ENCODE measurements at regions not wholly inside any gene's neighbourhood (a gene's known extent, or its start where the extent isn't known, plus 50 kb on each side); places are given as distances from the start of the nearest gene placed in this dataset.
"Not testable (repeated sequence)": the region's sequence is repeated elsewhere in the genome, so short reads cannot be mapped to it uniquely, and the experiment has no call there.

DNA sequence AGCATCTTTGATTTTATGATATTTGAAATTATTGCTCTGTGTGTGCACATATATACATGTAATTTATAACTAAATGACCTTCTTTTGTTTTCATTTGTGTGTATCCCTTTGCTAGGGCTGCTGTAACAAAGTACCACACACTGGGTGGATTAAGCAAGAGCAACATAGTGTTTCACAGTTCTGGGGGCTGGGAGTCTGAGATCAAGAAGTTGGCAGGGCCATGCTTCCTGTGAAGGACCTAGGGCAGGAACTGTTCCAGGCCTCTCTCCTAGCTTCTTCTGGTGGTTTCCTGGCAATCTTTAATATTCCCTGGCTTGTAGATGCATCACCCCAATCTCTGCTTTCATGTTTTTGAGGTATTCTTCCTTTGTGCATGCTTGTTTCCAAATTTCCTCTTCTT, 1043.9 kb downstream of the TSN start:
- H3K4me3 ChIP-seq (ENCODE audit: low read depth, low read length): no peak overlapping the region
- DNase-seq (ENCODE audit: low read depth, low spot score): no peak
- TF ChIP-seq, protein P1, sequence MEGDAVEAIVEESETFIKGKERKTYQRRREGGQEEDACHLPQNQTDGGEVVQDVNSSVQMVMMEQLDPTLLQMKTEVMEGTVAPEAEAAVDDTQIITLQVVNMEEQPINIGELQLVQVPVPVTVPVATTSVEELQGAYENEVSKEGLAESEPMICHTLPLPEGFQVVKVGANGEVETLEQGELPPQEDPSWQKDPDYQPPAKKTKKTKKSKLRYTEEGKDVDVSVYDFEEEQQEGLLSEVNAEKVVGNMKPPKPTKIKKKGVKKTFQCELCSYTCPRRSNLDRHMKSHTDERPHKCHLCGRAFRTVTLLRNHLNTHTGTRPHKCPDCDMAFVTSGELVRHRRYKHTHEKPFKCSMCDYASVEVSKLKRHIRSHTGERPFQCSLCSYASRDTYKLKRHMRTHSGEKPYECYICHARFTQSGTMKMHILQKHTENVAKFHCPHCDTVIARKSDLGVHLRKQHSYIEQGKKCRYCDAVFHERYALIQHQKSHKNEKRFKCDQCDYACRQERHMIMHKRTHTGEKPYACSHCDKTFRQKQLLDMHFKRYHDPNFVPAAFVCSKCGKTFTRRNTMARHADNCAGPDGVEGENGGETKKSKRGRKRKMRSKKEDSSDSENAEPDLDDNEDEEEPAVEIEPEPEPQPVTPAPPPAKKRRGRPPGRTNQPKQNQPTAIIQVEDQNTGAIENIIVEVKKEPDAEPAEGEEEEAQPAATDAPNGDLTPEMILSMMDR (IDR thresholded peaks at IDR 0.05; ENCODE audit: low read depth, low read length): no peak
- in situ Hi-C loops (cut with HindIII; ENCODE audit: low sequenced_read_pairs): no loop called here

DNA sequence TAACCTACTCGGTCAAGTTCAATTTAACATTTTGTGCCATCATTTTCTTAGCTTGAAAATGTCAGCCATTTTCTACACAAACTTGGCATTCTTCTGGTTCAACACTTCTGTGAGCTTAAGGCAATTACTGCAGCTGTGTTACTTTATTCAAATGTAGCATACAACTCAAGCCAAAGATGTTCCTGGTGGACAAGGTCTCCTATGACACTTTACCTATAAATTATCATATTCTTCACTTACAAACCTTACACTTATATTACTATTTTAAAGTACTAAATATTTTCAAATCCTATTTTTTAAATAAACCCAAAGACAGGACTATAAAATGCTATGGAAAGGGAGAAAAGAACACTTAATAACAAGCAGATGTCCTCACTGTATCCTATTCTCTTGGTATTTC, 1045.3 kb downstream of the TSN start:
- no peak for DNase-seq (ENCODE audit: low read depth, low spot score)
- TF ChIP-seq, protein P1 (IDR thresholded peaks at IDR 0.05; ENCODE audit: low read depth, low read length): no peak
- in situ Hi-C loops (cut with HindIII; ENCODE audit: low sequenced_read_pairs): no loop called here
- H3K4me3 ChIP-seq (ENCODE audit: low read depth, low read length): no peak overlapping the region

DNA sequence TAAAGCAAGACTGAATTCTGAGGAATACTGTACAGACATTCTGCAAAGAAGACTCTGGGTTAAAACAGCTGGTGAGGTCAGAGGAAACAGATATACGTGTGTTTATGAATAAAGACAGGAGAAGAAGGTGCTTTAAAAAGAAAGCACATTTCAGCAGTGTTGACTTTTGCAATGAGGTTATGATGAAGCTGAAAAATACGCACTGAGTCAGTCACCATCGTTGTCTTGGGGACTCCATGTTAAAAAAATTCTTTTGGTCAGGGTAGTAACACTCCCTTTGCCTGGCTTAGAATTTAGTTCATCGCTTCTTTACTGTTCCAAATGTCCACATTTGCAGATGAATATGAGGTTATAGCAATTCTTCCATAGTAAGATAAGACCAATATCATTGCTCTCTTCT, 1049.0 kb downstream of the TSN start:
- in situ Hi-C loops (cut with HindIII; ENCODE audit: low sequenced_read_pairs): no loop called here
- no peak for DNase-seq (ENCODE audit: low read depth, low spot score)
- TF ChIP-seq, protein P1 (IDR thresholded peaks at IDR 0.05; ENCODE audit: low read depth, low read length): no peak
- no peak overlapping the region for H3K4me3 ChIP-seq (ENCODE audit: low read depth, low read length)

DNA sequence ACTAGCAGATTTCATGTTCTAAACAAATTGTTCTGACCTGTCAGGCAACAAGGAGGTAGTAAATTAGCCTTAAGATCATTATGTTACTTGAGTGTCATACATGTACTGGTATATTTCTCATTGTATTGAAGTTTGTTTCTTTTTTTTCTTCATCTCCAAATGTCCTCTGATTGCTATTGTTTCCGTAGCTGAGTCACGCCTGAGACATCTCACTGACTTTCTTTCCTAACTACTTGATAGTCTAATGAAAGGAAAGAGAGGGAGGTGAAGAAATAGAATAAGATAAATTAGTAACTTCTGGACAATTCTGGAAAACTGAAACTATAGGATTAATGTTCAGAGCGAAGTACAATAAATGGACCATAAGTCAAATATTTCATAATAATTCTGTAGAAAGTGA, 1049.9 kb downstream of the TSN start:
- no peak for DNase-seq (ENCODE audit: low read depth, low spot score)
- TF ChIP-seq, protein P1 (IDR thresholded peaks at IDR 0.05; ENCODE audit: low read depth, low read length): no peak
- no peak overlapping the region for H3K4me3 ChIP-seq (ENCODE audit: low read depth, low read length)
- in situ Hi-C loops (cut with HindIII; ENCODE audit: low sequenced_read_pairs): no loop called here

DNA sequence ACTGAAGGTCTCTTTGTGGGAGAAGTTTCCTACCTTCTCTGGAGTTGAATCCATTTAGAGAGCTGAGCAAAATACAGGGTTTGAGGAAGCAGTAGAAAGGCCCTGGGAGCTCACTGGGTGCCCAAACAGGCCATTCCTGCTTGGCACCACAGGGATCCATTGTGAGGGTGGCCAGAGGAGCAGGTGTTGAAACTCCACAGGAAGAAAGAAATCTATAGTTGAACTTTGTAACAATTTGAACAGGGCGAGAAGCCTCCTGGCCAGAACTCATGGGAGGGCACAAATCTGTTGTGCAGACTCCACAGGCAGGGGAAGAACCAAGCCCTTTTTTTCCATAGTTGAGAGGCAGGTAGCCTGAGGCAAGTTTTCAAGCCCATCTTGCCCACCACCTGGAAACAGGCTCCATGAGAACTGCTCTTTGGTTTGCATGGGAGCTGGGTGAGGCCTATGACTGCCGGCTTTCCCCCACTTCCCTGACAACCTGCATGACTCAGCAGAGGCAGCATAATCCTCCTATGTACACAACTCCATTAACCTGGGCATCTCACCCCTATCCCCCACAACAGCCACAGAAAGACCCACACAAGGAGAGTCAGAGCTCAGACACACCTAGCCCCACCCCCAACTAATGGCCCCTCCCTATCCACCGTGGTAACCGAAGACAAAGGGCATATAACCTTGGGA, 1053.0 kb downstream of the TSN start:
- TF ChIP-seq, protein P1 (IDR thresholded peaks at IDR 0.05; ENCODE audit: low read depth, low read length): no peak
- no peak overlapping the region for H3K4me3 ChIP-seq (ENCODE audit: low read depth, low read length)
- in situ Hi-C loops (cut with HindIII; ENCODE audit: low sequenced_read_pairs): no loop called here
- no peak for DNase-seq (ENCODE audit: low read depth, low spot score)

DNA sequence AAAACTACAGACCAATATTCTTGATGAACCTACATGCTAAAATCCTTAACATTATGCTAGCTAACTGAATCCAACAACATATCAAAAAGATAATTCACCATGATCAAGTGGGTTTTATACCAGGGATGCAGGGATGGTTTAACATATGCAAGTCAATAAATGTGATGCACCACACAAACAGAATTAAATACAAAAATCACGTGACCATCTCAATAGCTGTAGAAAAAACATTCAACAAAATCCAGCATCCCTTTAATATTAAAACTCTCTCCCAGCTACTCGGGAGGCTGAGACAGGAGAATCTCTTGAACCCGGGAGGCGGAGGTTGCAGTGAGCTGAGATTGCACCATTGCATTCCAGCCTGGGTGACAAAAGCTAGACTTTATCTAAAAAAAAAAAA, 1056.8 kb downstream of the TSN start:
- in situ Hi-C loops (cut with HindIII; ENCODE audit: low sequenced_read_pairs); DNase-seq (ENCODE audit: low read depth, low spot score); H3K4me3 ChIP-seq (ENCODE audit: low read depth, low read length): not testable (repeated sequence)

DNA sequence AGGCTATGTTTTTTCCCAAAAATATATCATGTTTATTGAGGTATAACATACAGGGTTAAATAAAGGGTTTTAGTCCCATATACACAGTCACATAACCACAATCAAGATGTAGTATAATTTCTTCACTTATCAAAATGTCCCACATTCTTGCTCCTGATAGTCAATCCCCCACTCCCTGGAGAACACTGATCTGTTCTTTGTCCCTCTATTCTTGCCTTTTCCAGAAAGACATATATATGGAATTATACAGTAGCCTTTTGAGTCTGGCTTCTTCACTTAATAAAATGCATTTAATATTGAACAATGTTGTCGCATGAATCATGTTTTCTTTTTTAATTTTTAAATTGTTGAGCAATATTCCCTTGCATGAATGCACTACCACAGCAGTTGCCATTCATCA, 1059.7 kb downstream of the TSN start:
- TF ChIP-seq, protein P1 (IDR thresholded peaks at IDR 0.05; ENCODE audit: low read depth, low read length): no peak
- in situ Hi-C loops (cut with HindIII; ENCODE audit: low sequenced_read_pairs): no loop called here
- no peak for DNase-seq (ENCODE audit: low read depth, low spot score)

More for the DNA sequence above, 1059.7 kb downstream of the TSN start:
- no peak overlapping the region for H3K4me3 ChIP-seq (ENCODE audit: low read depth, low read length)

All from astrocyte of the spinal cord (primary cell).